ENCODE measurements at regions not wholly inside any gene's neighbourhood (a gene's known extent, or its start where the extent isn't known, plus 50 kb on each side); places are given as distances from the start of the nearest gene placed in this dataset.

- DNase-seq = no peak
- no peak for TF ChIP-seq CTCF (IDR thresholded peaks at IDR 0.05; ENCODE audit: low read depth, low read length, missing control alignments)
- in situ Hi-C loops (cut with HindIII; ENCODE audit: low pct_ligation_motif_present, low sequenced_read_pairs) = no loop called here
- H3K4me3 ChIP-seq (ENCODE audit: low read depth, low read length) = no peak overlapping the region
- no peak overlapping the region for H3K27ac ChIP-seq
- H3K27me3 ChIP-seq (replicated peaks) = no peaks in the 10 kb centered on the region
- H3K36me3 ChIP-seq (replicated peaks) = no peaks in the 10 kb centered on the region
Observed at GRCh38 chr15:80331886-80332406, 72.2 kb upstream of the ARNT2 start.

GRCh38 chr15:80333261-80333660 lies 70.9 kb upstream of the ARNT2 start:
- H3K27me3 ChIP-seq (replicated peaks) = no peaks in the 10 kb centered on the region
- no peak overlapping the region for H3K27ac ChIP-seq
- in situ Hi-C loops (cut with HindIII; ENCODE audit: low pct_ligation_motif_present, low sequenced_read_pairs) = no loop called here
- H3K4me3 ChIP-seq (ENCODE audit: low read depth, low read length) = no peak overlapping the region
- no peak for TF ChIP-seq CTCF (IDR thresholded peaks at IDR 0.05; ENCODE audit: low read depth, low read length, missing control alignments)
- no peak for DNase-seq
- H3K36me3 ChIP-seq (replicated peaks) = no peaks in the 10 kb centered on the region

- no peak for DNase-seq
- Histone ChIP-seq H3K27me3 (replicated peaks) (no peaks in the 10 kb centered on the region), H3K36me3 (replicated peaks) (no peaks in the 10 kb centered on the region), H3K27ac (no peak overlapping the region), H3K4me3 (ENCODE audit: low read depth, low read length) (no peak overlapping the region)
- in situ Hi-C loops (cut with HindIII; ENCODE audit: low pct_ligation_motif_present, low sequenced_read_pairs) = no loop called here
- no peak for TF ChIP-seq CTCF (IDR thresholded peaks at IDR 0.05; ENCODE audit: low read depth, low read length, missing control alignments)
Observed at GRCh38 chr15:80334521-80334920, 69.7 kb upstream of the ARNT2 start.

GRCh38 chr15:80339601-80340000 lies 64.6 kb upstream of the ARNT2 start:
- in situ Hi-C loops (cut with HindIII; ENCODE audit: low pct_ligation_motif_present, low sequenced_read_pairs) = no loop called here
- H3K4me3 ChIP-seq (ENCODE audit: low read depth, low read length) = no peak overlapping the region
- DNase-seq = no peak
- H3K27me3 ChIP-seq (replicated peaks) = no peaks in the 10 kb centered on the region
- no peak for TF ChIP-seq CTCF (IDR thresholded peaks at IDR 0.05; ENCODE audit: low read depth, low read length, missing control alignments)
- H3K36me3 ChIP-seq (replicated peaks) = no peaks in the 10 kb centered on the region
- H3K27ac ChIP-seq = no peak overlapping the region

- no peak overlapping the region for H3K27ac ChIP-seq
- no peak for DNase-seq
- no peaks in the 10 kb centered on the region for H3K27me3 ChIP-seq (replicated peaks)
- H3K36me3 ChIP-seq (replicated peaks) = no peaks in the 10 kb centered on the region
- no peak overlapping the region for H3K4me3 ChIP-seq (ENCODE audit: low read depth, low read length)
- in situ Hi-C loops (cut with HindIII; ENCODE audit: low pct_ligation_motif_present, low sequenced_read_pairs) = no loop called here
- no peak for TF ChIP-seq CTCF (IDR thresholded peaks at IDR 0.05; ENCODE audit: low read depth, low read length, missing control alignments)
Observed at GRCh38 chr15:80342148-80342547, 62.0 kb upstream of the ARNT2 start.

- H3K4me3 ChIP-seq (ENCODE audit: low read depth, low read length) = no peak overlapping the region
- H3K27me3 ChIP-seq (replicated peaks) = no peaks in the 10 kb centered on the region
- in situ Hi-C loops (cut with HindIII; ENCODE audit: low pct_ligation_motif_present, low sequenced_read_pairs) = no loop called here
- DNase-seq = no peak
- no peak overlapping the region for H3K27ac ChIP-seq
- H3K36me3 ChIP-seq (replicated peaks) = no peaks in the 10 kb centered on the region
- TF ChIP-seq CTCF (IDR thresholded peaks at IDR 0.05; ENCODE audit: low read depth, low read length, missing control alignments) = no peak
Observed at GRCh38 chr15:80343554-80343992, 60.6 kb upstream of the ARNT2 start.
